ENCODE measurements at regions not wholly inside any gene's neighbourhood (a gene's known extent, or its start where the extent isn't known, plus 50 kb on each side); places are given as distances from the start of the nearest gene placed in this dataset.

DNA sequence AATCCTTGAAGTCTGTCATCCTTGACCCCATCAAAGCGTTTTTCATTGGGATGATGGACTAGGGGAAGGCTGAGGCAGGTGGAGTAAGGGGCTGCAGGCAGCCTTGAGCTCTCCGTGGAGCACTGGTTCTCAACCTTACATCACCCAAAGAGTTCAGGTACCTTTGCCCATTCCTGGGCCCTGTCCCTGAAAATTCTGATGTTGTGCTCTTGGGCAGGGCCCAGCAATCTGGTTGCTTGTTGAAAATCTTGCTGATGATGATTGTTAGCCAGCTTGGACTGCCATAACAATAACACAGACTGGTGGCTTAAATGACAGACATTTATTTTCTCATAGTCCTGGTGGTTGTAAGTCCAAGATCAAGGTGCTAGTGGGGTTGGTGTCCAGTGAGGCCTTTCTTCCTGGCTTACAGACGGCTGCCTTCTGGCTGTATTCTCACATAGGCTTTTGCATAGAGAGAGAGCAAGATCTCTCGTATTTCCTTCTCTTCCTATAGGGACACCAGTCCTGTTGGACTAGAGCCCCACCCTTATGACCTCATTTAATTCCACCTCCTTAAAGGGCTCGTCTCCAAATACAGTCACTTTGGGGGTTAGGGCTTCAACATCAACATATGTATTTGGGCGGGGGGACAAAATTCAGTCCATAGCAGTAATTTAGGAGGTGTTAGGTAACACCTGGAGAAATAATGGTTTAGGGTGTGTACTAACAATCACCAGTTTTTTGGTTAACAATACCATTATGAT lies 104.9 kb downstream of the PLEKHG1 start:
- intact Hi-C loops (cut with DNase I), result no loop called here
- DNase-seq (ENCODE audit: low spot score) (no peak), ATAC-seq (no peak)

GRCh38 chr6:150705392-150705791 lies 105.7 kb downstream of the PLEKHG1 start:
- intact Hi-C loops (cut with DNase I), result no loop called here
- ATAC-seq (no peak), DNase-seq (ENCODE audit: low spot score) (no peak)

GRCh38 chr6:150710236-150710635 lies 110.6 kb downstream of the PLEKHG1 start:
- ATAC-seq, result no peak
- intact Hi-C loops (cut with DNase I), result no loop called here
- DNase-seq (ENCODE audit: low spot score), result no peak

DNA sequence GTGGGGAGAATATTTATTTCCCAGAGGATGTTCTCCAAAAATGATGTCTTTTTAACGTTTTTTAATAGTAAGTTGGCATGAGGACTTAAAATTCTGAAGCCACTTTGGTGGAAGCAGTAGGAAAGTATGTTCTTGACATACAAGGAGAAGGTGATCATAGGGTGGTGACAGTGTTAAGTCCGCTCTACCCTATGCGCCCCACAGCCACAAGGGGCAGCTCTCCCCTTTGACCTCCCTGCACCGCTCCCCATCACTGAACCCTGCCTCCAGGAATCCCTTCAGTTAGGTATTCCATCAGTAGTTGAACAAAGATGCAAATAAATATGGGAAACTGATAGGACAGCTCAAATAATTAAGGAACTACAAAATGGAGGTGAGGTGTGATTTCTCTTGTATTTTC lies 111.4 kb downstream of the PLEKHG1 start:
- DNase-seq (ENCODE audit: low spot score), result no peak
- intact Hi-C loops (cut with DNase I), result no loop called here
- ATAC-seq, result no peak

DNA sequence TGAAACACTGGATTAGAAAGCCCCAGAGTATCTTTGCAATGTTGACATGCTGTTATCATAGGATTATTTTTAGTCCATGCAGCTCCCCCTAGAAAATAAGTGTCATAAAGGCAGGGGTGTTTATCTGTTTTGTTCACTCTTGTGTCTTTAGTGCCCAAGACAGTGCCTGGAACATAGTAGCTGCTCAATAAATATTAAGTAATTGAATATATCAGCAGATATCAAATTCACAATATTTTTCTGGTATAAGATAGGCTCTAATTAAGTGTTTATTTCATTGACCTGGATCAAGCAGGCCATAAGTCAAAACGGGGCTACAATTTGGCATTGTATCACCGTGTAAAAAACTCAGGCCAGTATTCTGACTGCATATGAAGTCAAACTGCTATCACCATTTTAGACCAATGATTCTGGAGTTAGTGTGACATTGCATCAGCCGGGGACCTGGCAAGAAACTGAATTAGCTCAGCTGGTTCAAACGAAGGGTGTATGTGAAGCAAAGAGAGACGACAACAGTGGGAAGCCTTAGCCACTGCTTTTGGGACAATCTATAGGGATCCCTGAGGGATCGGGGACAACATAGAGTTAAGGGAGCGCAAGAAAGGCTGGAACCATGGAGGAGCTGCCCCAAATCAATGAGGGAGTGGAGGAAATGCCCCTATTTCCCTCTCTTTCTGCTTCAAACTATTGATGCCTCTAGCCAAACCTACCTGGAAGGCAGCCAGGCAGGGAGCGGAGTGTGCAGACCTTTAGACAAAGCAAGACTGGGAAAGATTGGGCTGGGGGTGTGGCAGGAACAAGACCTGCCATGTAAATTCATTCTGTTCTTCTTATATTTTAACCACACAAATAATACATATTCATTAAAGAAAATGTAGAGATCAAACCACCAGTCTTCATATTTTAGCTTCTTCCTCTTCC lies 112.2 kb downstream of the PLEKHG1 start:
- intact Hi-C loops (cut with DNase I), result no loop called here
- no peak for ATAC-seq

GRCh38 chr6:150712505-150713252 lies 113.0 kb downstream of the PLEKHG1 start:
- intact Hi-C loops (cut with DNase I), result no loop called here
- no peak for ATAC-seq
- no peak for DNase-seq (ENCODE audit: low spot score)

More for the DNA sequence above, 112.2 kb downstream of the PLEKHG1 start:
- DNase-seq (ENCODE audit: low spot score), result no peak

- DNase-seq (ENCODE audit: low spot score) (no peak), ATAC-seq (no peak)
- intact Hi-C loops (cut with DNase I), result no loop called here
Observed at GRCh38 chr6:150713487-150713886, 113.8 kb downstream of the PLEKHG1 start.

GRCh38 chr6:150713931-150714330 lies 114.2 kb downstream of the PLEKHG1 start:
- ATAC-seq (no peak), DNase-seq (ENCODE audit: low spot score) (no peak)
- intact Hi-C loops (cut with DNase I), result no loop called here

- intact Hi-C loops (cut with DNase I), result no loop called here
- no peak for ATAC-seq
- no peak for DNase-seq (ENCODE audit: low spot score)
Observed at GRCh38 chr6:150715133-150715532, 115.4 kb downstream of the PLEKHG1 start.

DNA sequence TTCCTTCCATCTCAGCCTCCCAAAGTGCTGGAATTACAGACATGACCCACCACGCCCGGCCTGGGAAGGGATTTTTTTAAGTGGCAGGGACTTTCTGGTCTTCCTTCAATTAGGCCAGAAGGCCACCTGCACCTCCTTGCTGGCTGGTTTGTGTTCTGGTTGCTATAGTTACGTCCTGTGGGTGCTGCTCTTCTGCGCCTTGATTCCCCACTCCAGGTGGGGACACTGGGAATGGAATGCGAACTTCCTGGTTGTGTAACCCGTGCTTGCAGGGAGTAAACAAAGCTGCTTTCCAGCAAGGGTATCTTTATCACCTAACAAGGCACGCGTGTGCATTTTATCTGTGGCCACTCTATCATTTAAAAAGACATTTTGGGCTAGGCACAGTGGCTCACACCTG lies 117.7 kb downstream of the PLEKHG1 start:
- DNase-seq (ENCODE audit: low spot score) (no peak), ATAC-seq (no peak)
- intact Hi-C loops (cut with DNase I), result no loop called here

DNA sequence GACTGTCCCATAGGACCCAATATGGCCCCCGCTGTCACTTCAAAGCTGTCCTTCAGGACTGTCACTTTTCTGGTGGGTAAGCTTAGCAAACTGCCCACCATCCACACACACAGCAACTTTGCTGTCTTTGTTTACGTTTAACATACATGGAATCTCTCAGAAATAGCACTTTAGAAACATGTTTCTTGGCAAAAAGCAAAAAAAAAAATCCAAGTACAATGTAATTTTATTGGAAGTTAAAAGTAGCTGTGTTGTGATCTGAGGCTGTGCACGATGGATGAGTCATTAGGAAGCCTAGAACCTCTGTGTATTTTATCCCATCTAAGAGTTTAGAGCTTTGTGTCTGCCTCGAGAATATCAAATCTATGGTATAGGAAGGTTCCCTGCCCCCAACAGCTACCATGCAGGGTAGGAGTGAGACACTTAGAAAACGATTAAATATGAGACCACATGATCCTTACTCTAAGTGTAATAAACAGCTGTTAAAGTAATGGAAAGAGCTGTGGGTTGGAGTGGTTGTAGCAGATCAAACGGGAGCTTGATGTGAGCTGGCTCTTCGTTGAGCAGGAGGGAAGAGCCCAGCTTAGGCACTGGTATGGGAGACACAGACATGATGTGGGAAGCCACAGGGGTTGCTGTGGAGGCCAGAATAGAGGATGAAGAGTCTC lies 119.5 kb downstream of the PLEKHG1 start:
- ATAC-seq (no peak), DNase-seq (ENCODE audit: low spot score) (no peak)

GRCh38 chr6:150719831-150720230 lies 120.1 kb downstream of the PLEKHG1 start:
- ATAC-seq, result no peak
- intact Hi-C loops (cut with DNase I), result no loop called here
- no peak for DNase-seq (ENCODE audit: low spot score)

More for the DNA sequence above, 119.5 kb downstream of the PLEKHG1 start:
- intact Hi-C loops (cut with DNase I), result no loop called here

- ATAC-seq, result no peak
- DNase-seq (ENCODE audit: low spot score), result no peak
- intact Hi-C loops (cut with DNase I), result no loop called here
Observed at GRCh38 chr6:150720774-150721233, 121.1 kb downstream of the PLEKHG1 start.

DNA sequence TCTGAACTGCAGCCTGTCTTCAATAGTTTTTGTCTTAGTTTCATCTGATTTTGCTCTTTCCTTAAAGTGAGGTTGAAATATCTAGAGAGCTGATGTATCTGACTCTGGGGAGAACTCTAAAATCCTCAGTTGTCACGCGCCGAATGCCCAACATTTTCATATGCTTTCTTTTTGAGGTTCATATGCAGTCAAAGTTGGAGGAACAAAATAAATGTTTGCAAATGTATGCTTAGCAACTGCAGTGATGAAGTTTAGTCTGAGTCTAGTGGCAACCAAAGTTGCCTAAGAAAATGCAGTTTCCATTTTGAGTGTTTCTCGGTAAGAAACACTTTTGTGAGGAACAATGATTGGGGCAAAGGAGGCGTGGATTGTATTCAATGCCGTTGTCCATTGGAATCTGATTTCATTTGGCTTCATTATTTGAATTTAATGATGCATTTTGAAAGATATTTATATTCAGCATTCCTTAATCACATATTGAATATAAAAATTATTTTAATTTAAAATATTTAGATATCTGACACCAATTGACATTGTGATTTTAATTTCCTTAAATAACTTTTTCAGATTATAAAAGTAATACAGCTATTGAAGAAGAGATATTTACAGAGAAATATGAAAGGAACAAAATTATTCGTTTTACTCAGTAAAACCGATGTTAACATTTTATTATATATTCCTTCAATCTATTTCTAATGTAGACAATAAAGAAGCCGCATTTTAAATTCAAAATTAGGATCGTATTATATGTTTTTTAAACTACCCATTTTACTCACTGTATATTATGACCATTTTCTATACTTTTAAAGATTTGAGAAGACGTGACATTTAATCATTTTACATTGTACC lies 122.0 kb downstream of the PLEKHG1 start:
- no peak for ATAC-seq
- intact Hi-C loops (cut with DNase I), result no loop called here
- no peak for DNase-seq (ENCODE audit: low spot score)

GRCh38 chr6:150722614-150723344 lies 123.1 kb downstream of the PLEKHG1 start:
- DNase-seq (ENCODE audit: low spot score) (no peak), ATAC-seq (no peak)
- intact Hi-C loops (cut with DNase I), result no loop called here

- DNase-seq (ENCODE audit: low spot score) (no peak), ATAC-seq (no peak)
- intact Hi-C loops (cut with DNase I), result no loop called here
Observed at GRCh38 chr6:150723345-150723658, 123.6 kb downstream of the PLEKHG1 start.

DNA sequence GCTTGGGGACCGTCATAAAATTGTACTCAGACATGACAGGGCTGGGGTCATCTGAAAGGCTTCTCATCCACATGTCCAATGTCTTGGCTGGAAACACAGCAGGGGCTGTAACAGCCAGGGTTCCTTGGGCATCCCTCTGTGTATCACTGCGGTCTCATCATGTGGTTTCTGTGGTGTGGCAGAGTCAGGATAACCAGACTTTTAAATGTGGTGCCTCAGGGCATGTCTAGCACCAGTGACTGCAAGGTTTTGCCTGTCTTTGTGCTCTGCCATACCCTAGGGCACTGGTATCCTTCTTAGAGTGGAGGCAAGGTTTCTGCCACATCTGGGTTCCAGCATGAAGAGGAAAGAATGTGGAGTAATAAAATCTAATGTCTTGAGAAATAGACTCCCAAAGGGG lies 124.2 kb downstream of the PLEKHG1 start:
- intact Hi-C loops (cut with DNase I), result no loop called here
- DNase-seq (ENCODE audit: low spot score) (no peak), ATAC-seq (no peak)

GRCh38 chr6:150725795-150726194 lies 126.1 kb downstream of the PLEKHG1 start:
- intact Hi-C loops (cut with DNase I), result no loop called here
- no peak for DNase-seq (ENCODE audit: low spot score)

More at GRCh38 chr6:150725795-150726194, 126.1 kb downstream of the PLEKHG1 start:
- no peak for ATAC-seq

All from sciatic nerve (tissue), 2 donors.